GM12878 (cell line): ENCODE measurements at regions not wholly inside any gene's neighbourhood (a gene's known extent, or its start where the extent isn't known, plus 50 kb on each side); places are given as distances from the start of the nearest gene placed in this dataset.

Experiments
- ATAC-seq: fragments of 200-7000 bp; cut with Tn5 transposase; 3 replicates; pipeline ENCODE4 v1.9.1; 2020; ENCODE audit warnings: mild to moderate bottlenecking, moderate library complexity
- BruUV-seq: library from RNA; stranded (reverse); fragments of 400-500 nt; replicated peaks from 2 replicates; lab custom pipeline; 2021; lab: Mats Ljungman, UMichigan
- CTCF ChIA-PET: fragments of 300-600 bp; sonication (Branson Sonifier 250); formaldehyde crosslinking; extraction: SDS; loops from one replicate; lab custom pipeline; 2021; ENCODE audit warnings: inconsistent platforms; lab: Yijun Ruan, JAX
- POLR2A ChIA-PET: fragments of 350-600 bp; formaldehyde crosslinking; extraction: SDS; loops from one replicate; lab custom pipeline; 2021; ENCODE audit warnings: inconsistent platforms; lab: Charles Lee
- RAD21 ChIA-PET: fragments of 300-600 bp; sonication (Branson Sonifier 250); formaldehyde crosslinking; loops from one replicate; lab custom pipeline; 2023; ENCODE audit warnings: antibody characterized with exemption; ENCODE audit not compliant: unreplicated experiment; lab: Charles Lee
- SMC1A ChIA-PET: fragments of 300-600 bp; sonication (Branson Sonifier 250); formaldehyde crosslinking; loops from one replicate; lab custom pipeline; 2023; ENCODE audit not compliant: unreplicated experiment, uncharacterized antibody; lab: Charles Lee
- DNase-seq: peaks from one replicate; pipeline ENCODE4 v3.0.0-alpha.2; 2011; ENCODE audit warnings: low read depth, low spot score
- FAIRE-seq: peaks from 3 replicates; lab custom pipeline; 2011; peaks lifted over from hg19 to GRCh38; lab: Jason Lieb, UNC
- H2AFZ ChIP-seq: 2 replicates; pipeline ENCODE4 v1.6.0; 2011; ENCODE audit warnings: low read depth, low read length, control low read depth; ENCODE audit not compliant: control insufficient read depth
- H3K27ac ChIP-seq: 2 replicates; pipeline ENCODE4 v1.5.1; 2011; ENCODE audit warnings: control low read depth; ENCODE audit not compliant: control insufficient read depth, insufficient read depth
- H3K27me3 ChIP-seq, 2 experiments: replicated peaks in 1 of 2; 2 replicates each; pipeline versions ENCODE4 v1.6.0 to v1.6.1; 2011; ENCODE audit warnings: low read length in 1 of 2; ENCODE audit not compliant: control insufficient read depth in 2 of 2, insufficient read depth in 2 of 2
- H3K36me3 ChIP-seq, 2 experiments: 2 replicates each; pipeline ENCODE4 v1.5.1; 2011; ENCODE audit warnings: low read length in 1 of 2; ENCODE audit not compliant: control insufficient read depth in 2 of 2, insufficient read depth in 2 of 2
- H3K4me1 ChIP-seq: 2 replicates; pipeline ENCODE4 v1.6.1; 2011; ENCODE audit warnings: mild to moderate bottlenecking, low read length, moderate library complexity, mixed read lengths; ENCODE audit not compliant: control insufficient read depth, insufficient read depth
- H3K4me2 ChIP-seq: 2 replicates; pipeline ENCODE4 v1.6.0; 2011; ENCODE audit warnings: control low read depth; ENCODE audit not compliant: control insufficient read depth, insufficient read depth
- H3K4me3 ChIP-seq: fragments of 200-600 bp; sonication (generic); 2 replicates; pipeline ENCODE4 v1.5.1; 2016
- H3K79me2 ChIP-seq: 2 replicates; pipeline ENCODE4 v1.6.0; 2011; ENCODE audit warnings: low read length; ENCODE audit not compliant: control insufficient read depth, insufficient read depth
- H3K9ac ChIP-seq: 2 replicates; pipeline ENCODE4 v1.8.0; 2011; ENCODE audit warnings: low read length, control low read depth, mixed read lengths; ENCODE audit not compliant: control insufficient read depth, insufficient read depth
- H3K9me3 ChIP-seq: replicated peaks from 3 replicates; pipeline ENCODE4 v1.5.1; 2011; ENCODE audit warnings: mild to moderate bottlenecking, low read length; ENCODE audit not compliant: control insufficient read depth, insufficient read depth
- H4K20me1 ChIP-seq: 2 replicates; pipeline ENCODE4 v1.6.0; 2011; ENCODE audit not compliant: control insufficient read depth, insufficient read depth
- BACH1 ChIP-seq: fragments of 450-650 bp; IDR thresholded peaks from 2 replicates; pipeline ENCODE4 v1.6.1; 2017; ENCODE audit warnings: mild to moderate bottlenecking, borderline replicate concordance
- BMI1 ChIP-seq: fragments of 450-650 bp; IDR thresholded peaks from 2 replicates; pipeline ENCODE4 v1.6.1; 2016; ENCODE audit warnings: mild to moderate bottlenecking, moderate library complexity, borderline replicate concordance
- E2F8 ChIP-seq: fragments of 450-650 bp; IDR thresholded peaks from 2 replicates; pipeline ENCODE4 v1.6.1; 2018; ENCODE audit warnings: mild to moderate bottlenecking, low read depth, moderate library complexity; ENCODE audit not compliant: partially characterized antibody
- EED ChIP-seq: sonication (generic); IDR thresholded peaks from 2 replicates; pipeline ENCODE4 v1.6.1; 2016; ENCODE audit warnings: antibody characterized with exemption, low read depth
- HDGF ChIP-seq: fragments of 450-650 bp; IDR thresholded peaks from 2 replicates; pipeline ENCODE4 v1.6.1; 2016; ENCODE audit warnings: antibody characterized with exemption
- IRF3 ChIP-seq: fragments of 450-650 bp; IDR thresholded peaks from 2 replicates; pipeline ENCODE4 v1.6.1; 2014; ENCODE audit warnings: mild to moderate bottlenecking
- JUND ChIP-seq: IDR thresholded peaks from 2 replicates; pipeline ENCODE4 v1.6.1; 2012; ENCODE audit warnings: low read depth, mild to moderate bottlenecking, low read length, improper control_type of control experiment, moderate library complexity
- LARP7 ChIP-seq: fragments of 450-650 bp; IDR thresholded peaks from 2 replicates; pipeline ENCODE4 v1.6.1; 2017; ENCODE audit warnings: mild to moderate bottlenecking
- MEF2B ChIP-seq: fragments of 450-650 bp; IDR thresholded peaks from 2 replicates; pipeline ENCODE4 v1.6.1; 2018; ENCODE audit warnings: mild to moderate bottlenecking, moderate library complexity; ENCODE audit not compliant: partially characterized antibody, poor library complexity, severe bottlenecking
- NBN ChIP-seq: fragments of 450-650 bp; IDR thresholded peaks from 2 replicates; pipeline ENCODE4 v1.6.1; 2016
- NFXL1 ChIP-seq: fragments of 450-650 bp; IDR thresholded peaks from 2 replicates; pipeline ENCODE4 v1.6.1; 2017; ENCODE audit warnings: antibody characterized with exemption, mild to moderate bottlenecking, borderline replicate concordance
- NFYA ChIP-seq: IDR thresholded peaks from 2 replicates; pipeline ENCODE4 v1.6.1; 2011; ENCODE audit warnings: low read depth, mild to moderate bottlenecking, low read length, improper control_type of control experiment, borderline replicate concordance
- PAX5 ChIP-seq: IDR thresholded peaks from 2 replicates; pipeline ENCODE4 v1.6.1; 2011; ENCODE audit warnings: low read depth, low read length, borderline replicate concordance
- RUNX3 ChIP-seq: IDR thresholded peaks from 2 replicates; pipeline ENCODE4 v1.6.1; 2012; ENCODE audit warnings: low read length, inconsistent platforms
- SMAD1 ChIP-seq: fragments of 450-650 bp; IDR thresholded peaks from 2 replicates; pipeline ENCODE4 v1.6.1; 2018; ENCODE audit warnings: mild to moderate bottlenecking, low read depth; ENCODE audit not compliant: partially characterized antibody
- SP1 ChIP-seq: IDR thresholded peaks from one replicate; pipeline ENCODE4 v1.6.1; 2011; ENCODE audit warnings: low read depth, low read length
- STAT1 ChIP-seq: fragments of 450-650 bp; conservative IDR thresholded peaks from 2 replicates; pipeline ENCODE4 v1.6.1; 2014; ENCODE audit warnings: antibody characterized with exemption, mild to moderate bottlenecking
- ZNF207 ChIP-seq: fragments of 450-650 bp; IDR thresholded peaks from 2 replicates; pipeline ENCODE4 v1.6.1; 2014; ENCODE audit warnings: antibody characterized with exemption, mild to moderate bottlenecking, borderline replicate concordance
- ZNF24 ChIP-seq: fragments of 450-650 bp; IDR thresholded peaks from 2 replicates; pipeline ENCODE4 v1.6.1; 2017; ENCODE audit warnings: antibody characterized with exemption, mild to moderate bottlenecking
- WGBS: methylation state at CpG from one replicate; pipeline ENCODE4 v1.1.6; 2016; ENCODE audit warnings: low lambda C conversion rate; ENCODE audit not compliant: insufficient replicate concordance, insufficient coverage; ENCODE audit errors: missing lambda C conversion rate; 5-methylcytosine and 5-hydroxymethylcytosine counted together
- in situ Hi-C: fragments of 300-500 bp; cut with MboI; formaldehyde crosslinking; loops from 9 replicates; pipeline ENCODE4 v1.14.3; 2018; ENCODE audit warnings: mixed read lengths
- intact Hi-C: fragments of 100-400 bp; cut with micrococcal nuclease; formaldehyde crosslinking; loops from one replicate; pipeline ENCODE4 v1.14.2; 2022; ENCODE audit not compliant: unreplicated experiment

- FAIRE-seq (no peak), ATAC-seq (no peak), DNase-seq (no peak)
- BruUV-seq = no TSS peak
- Histone ChIP-seq H3K36me3 (no peaks in the 10 kb centered on the region), H3K9ac (no peak overlapping the region), H3K4me2 (no peak overlapping the region), H3K9me3 (no peaks in the 10 kb centered on the region), H3K27ac (no peak overlapping the region), H3K4me3 (no peak overlapping the region)
- TF ChIP-seq ZNF207 (no peak), HDGF (no peak), LARP7 (no peak), PAX5 (no peak), STAT1 (no peak), SP1 (no peak), ZNF24 (no peak), NFYA (no peak), RUNX3 (no peak), SMAD1 (no peak), BACH1 (no peak), BMI1 (no peak), NBN (no peak)
- TF ChIP-seq, all 136 proteins: peak for 0
- intact Hi-C loops = no loop called here
- no peaks in the 10 kb centered on the region for H4K20me1 ChIP-seq
- ChIA-PET POLR2A (no interaction called here), RAD21 (no interaction called here), CTCF (no interaction called here), SMC1A (no interaction called here)
- in situ Hi-C loops = no loop called here
- WGBS = 86% methylated on average over 2 of the region's 2 CpGs
- H2AFZ ChIP-seq = no peak overlapping the region
- H3K4me1 ChIP-seq = no peaks in the 10 kb centered on the region
- no peaks in the 10 kb centered on the region for H3K79me2 ChIP-seq
- H3K27me3 ChIP-seq = no peaks in the 10 kb centered on the region
Observed at GRCh38 chr1:95340061-95340460, 106.1 kb downstream of the RWDD3 start.

GRCh38 chr1:95352767-95353166 is 118.8 kb downstream of the RWDD3 start:
- intact Hi-C loops = no loop called here
- Histone ChIP-seq H3K27me3 (no peaks in the 10 kb centered on the region), H4K20me1 (no peaks in the 10 kb centered on the region), H3K27ac (no peak overlapping the region), H2AFZ (no peak overlapping the region), H3K36me3 (no peaks in the 10 kb centered on the region), H3K4me1 (no peaks in the 10 kb centered on the region), H3K9ac (no peak overlapping the region), H3K4me3 (no peak overlapping the region), H3K9me3 (no peaks in the 10 kb centered on the region), H3K4me2 (no peak overlapping the region), H3K79me2 (no peaks in the 10 kb centered on the region)
- POLR2A ChIA-PET = no interaction called here
- WGBS = 3% methylated on average over 2 of the region's 2 CpGs
- CTCF ChIA-PET = no interaction called here
- in situ Hi-C loops = no loop called here
- SMC1A ChIA-PET = no interaction called here
- RAD21 ChIA-PET = no interaction called here
- ATAC-seq (no peak), DNase-seq (no peak), FAIRE-seq (no peak)
- BruUV-seq = no TSS peak
- TF ChIP-seq NFXL1 (no peak), HDGF (no peak), MEF2B (no peak), JUND (no peak), EED (no peak), IRF3 (no peak), E2F8 (no peak)
